ENCODE measurements at regions not wholly inside any gene's neighbourhood (a gene's known extent, or its start where the extent isn't known, plus 50 kb on each side); places are given as distances from the start of the nearest gene placed in this dataset.

- Histone ChIP-seq H3K9ac (ENCODE audit: low read length in 5 of 5) (no peak overlapping the region), H3K27me3 (ENCODE audit: control insufficient read depth in 5 of 5, insufficient read depth in 4 of 5, low read length in 5 of 5) (no peaks in the 10 kb centered on the region), H3K4me3 (ENCODE audit: low read depth in 1 of 5, low read length in 5 of 5) (no peak overlapping the region), H3K4me1 (ENCODE audit: control insufficient read depth in 5 of 5, insufficient read depth in 5 of 5, low read length in 5 of 5) (no peaks in the 10 kb centered on the region), H3K9me3 (ENCODE audit: control insufficient read depth in 5 of 5, low read length in 5 of 5) (no peaks in the 10 kb centered on the region), H3K27ac (ENCODE audit: low read depth, low read length) (no peak overlapping the region), H3K36me3 (ENCODE audit: control insufficient read depth in 5 of 5, insufficient read depth in 5 of 5, low read length in 5 of 5) (no peaks in the 10 kb centered on the region)
These were observed 647.0 kb upstream of the AADAT start for GRCh38 chr4:170736710-170737109.

GRCh38 chr4:170729897-170730296 is 640.1 kb upstream of the AADAT start:
- H3K27me3 ChIP-seq (ENCODE audit: control insufficient read depth in 5 of 5, insufficient read depth in 4 of 5, low read length in 5 of 5) = no peaks in the 10 kb centered on the region
- H3K4me1 ChIP-seq (ENCODE audit: control insufficient read depth in 5 of 5, insufficient read depth in 5 of 5, low read length in 5 of 5) = no peaks in the 10 kb centered on the region
- no peaks in the 10 kb centered on the region for H3K36me3 ChIP-seq (ENCODE audit: control insufficient read depth in 5 of 5, insufficient read depth in 5 of 5, low read length in 5 of 5)
- no peak overlapping the region for H3K4me3 ChIP-seq (ENCODE audit: low read depth in 1 of 5, low read length in 5 of 5)
- H3K9me3 ChIP-seq (ENCODE audit: control insufficient read depth in 5 of 5, low read length in 5 of 5) = no peaks in the 10 kb centered on the region
- H3K9ac ChIP-seq (ENCODE audit: low read length in 5 of 5) = no peak overlapping the region
- H3K27ac ChIP-seq (ENCODE audit: low read depth, low read length) = no peak overlapping the region

DNA sequence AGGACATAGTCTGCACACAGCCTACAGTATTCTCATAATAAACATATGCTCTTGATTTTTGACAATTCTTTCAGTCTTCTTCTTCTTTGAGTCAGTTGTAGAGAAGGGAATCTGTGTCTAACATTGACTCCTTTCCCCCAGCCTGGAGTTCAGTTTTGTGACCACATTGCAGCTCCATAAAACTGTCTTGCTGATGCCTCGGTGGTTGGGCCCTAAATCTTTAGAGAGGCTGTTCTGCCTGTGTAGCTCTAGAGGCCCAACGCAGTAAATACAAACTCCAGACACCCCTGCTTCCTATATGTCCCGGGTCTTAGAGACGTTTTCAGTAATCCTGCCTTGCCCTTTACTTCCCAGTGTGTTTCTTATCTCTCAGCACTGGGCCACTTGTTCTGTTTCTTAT is 639.5 kb upstream of the AADAT start:
- Histone ChIP-seq H3K4me1 (ENCODE audit: control insufficient read depth in 5 of 5, insufficient read depth in 5 of 5, low read length in 5 of 5) (no peaks in the 10 kb centered on the region), H3K27me3 (ENCODE audit: control insufficient read depth in 5 of 5, insufficient read depth in 4 of 5, low read length in 5 of 5) (no peaks in the 10 kb centered on the region), H3K36me3 (ENCODE audit: control insufficient read depth in 5 of 5, insufficient read depth in 5 of 5, low read length in 5 of 5) (no peaks in the 10 kb centered on the region), H3K9me3 (ENCODE audit: control insufficient read depth in 5 of 5, low read length in 5 of 5) (no peaks in the 10 kb centered on the region), H3K4me3 (ENCODE audit: low read depth in 1 of 5, low read length in 5 of 5) (no peak overlapping the region), H3K9ac (ENCODE audit: low read length in 5 of 5) (no peak overlapping the region), H3K27ac (ENCODE audit: low read depth, low read length) (no peak overlapping the region)

GRCh38 chr4:170724191-170724590 is 634.4 kb upstream of the AADAT start:
- no peaks in the 10 kb centered on the region for H3K36me3 ChIP-seq (ENCODE audit: control insufficient read depth in 5 of 5, insufficient read depth in 5 of 5, low read length in 5 of 5)
- H3K27ac ChIP-seq (ENCODE audit: low read depth, low read length) = no peak overlapping the region
- H3K9ac ChIP-seq (ENCODE audit: low read length in 5 of 5) = no peak overlapping the region
- no peaks in the 10 kb centered on the region for H3K4me1 ChIP-seq (ENCODE audit: control insufficient read depth in 5 of 5, insufficient read depth in 5 of 5, low read length in 5 of 5)
- H3K27me3 ChIP-seq (ENCODE audit: control insufficient read depth in 5 of 5, insufficient read depth in 4 of 5, low read length in 5 of 5) = no peaks in the 10 kb centered on the region
- H3K4me3 ChIP-seq (ENCODE audit: low read depth in 1 of 5, low read length in 5 of 5) = no peak overlapping the region
- H3K9me3 ChIP-seq (ENCODE audit: control insufficient read depth in 5 of 5, low read length in 5 of 5) = no peaks in the 10 kb centered on the region

DNA sequence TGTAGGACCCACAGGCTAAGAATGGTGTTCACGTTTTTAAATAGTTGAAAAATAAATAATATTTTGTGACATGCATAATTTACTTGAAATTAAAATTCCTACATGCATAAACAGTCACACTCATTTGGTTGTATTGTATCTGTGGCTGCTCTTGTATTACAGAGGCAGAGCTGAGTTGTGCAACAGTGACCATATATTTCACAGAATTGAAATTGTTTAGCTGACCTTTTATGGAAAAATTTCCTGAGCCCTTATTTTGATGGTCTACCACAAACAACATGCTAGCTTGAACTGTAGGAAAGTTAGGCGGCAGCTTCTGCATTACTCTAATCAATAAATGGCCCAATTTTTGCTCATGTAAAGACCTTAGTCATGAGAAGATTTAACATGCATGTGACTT is 633.4 kb upstream of the AADAT start:
- H3K9me3 ChIP-seq (ENCODE audit: control insufficient read depth in 5 of 5, low read length in 5 of 5) = no peaks in the 10 kb centered on the region
- H3K27ac ChIP-seq (ENCODE audit: low read depth, low read length) = no peak overlapping the region
- no peaks in the 10 kb centered on the region for H3K36me3 ChIP-seq (ENCODE audit: control insufficient read depth in 5 of 5, insufficient read depth in 5 of 5, low read length in 5 of 5)
- H3K4me3 ChIP-seq (ENCODE audit: low read depth in 1 of 5, low read length in 5 of 5) = no peak overlapping the region
- no peaks in the 10 kb centered on the region for H3K4me1 ChIP-seq (ENCODE audit: control insufficient read depth in 5 of 5, insufficient read depth in 5 of 5, low read length in 5 of 5)
- H3K27me3 ChIP-seq (ENCODE audit: control insufficient read depth in 5 of 5, insufficient read depth in 4 of 5, low read length in 5 of 5) = no peaks in the 10 kb centered on the region
- no peak overlapping the region for H3K9ac ChIP-seq (ENCODE audit: low read length in 5 of 5)

GRCh38 chr4:170721812-170722373 is 632.1 kb upstream of the AADAT start:
- no peaks in the 10 kb centered on the region for H3K9me3 ChIP-seq (ENCODE audit: control insufficient read depth in 5 of 5, low read length in 5 of 5)
- H3K9ac ChIP-seq (ENCODE audit: low read length in 5 of 5) = no peak overlapping the region
- H3K36me3 ChIP-seq (ENCODE audit: control insufficient read depth in 5 of 5, insufficient read depth in 5 of 5, low read length in 5 of 5) = no peaks in the 10 kb centered on the region
- H3K4me3 ChIP-seq (ENCODE audit: low read depth in 1 of 5, low read length in 5 of 5) = no peak overlapping the region
- no peak overlapping the region for H3K27ac ChIP-seq (ENCODE audit: low read depth, low read length)
- H3K4me1 ChIP-seq (ENCODE audit: control insufficient read depth in 5 of 5, insufficient read depth in 5 of 5, low read length in 5 of 5) = no peaks in the 10 kb centered on the region
- H3K27me3 ChIP-seq (ENCODE audit: control insufficient read depth in 5 of 5, insufficient read depth in 4 of 5, low read length in 5 of 5) = no peaks in the 10 kb centered on the region

DNA sequence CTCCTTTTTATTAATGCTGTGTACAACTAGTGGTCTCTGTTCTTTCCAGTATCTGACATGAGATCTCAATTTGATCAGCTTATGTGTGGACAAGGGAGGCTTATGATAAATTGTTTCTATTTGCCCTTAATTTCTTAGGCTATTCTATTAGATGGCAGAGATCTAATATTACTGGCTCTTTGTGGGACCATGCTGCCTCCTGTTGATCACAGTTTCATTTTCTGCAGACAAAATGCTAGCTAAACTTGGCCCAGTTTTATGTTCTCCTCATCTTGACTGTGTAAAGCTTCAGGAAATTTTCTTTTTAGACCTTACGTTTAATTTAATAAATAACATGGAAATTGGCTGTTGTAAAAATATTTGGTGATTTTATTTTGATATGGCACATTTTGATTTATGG is 627.1 kb upstream of the AADAT start:
- H3K9me3 ChIP-seq (ENCODE audit: control insufficient read depth in 5 of 5, low read length in 5 of 5) = peaks cover 0 to 1% (median 0%) of the 10 kb centered on the region in 5 donors
- no peak overlapping the region for H3K27ac ChIP-seq (ENCODE audit: low read depth, low read length)
- H3K9ac ChIP-seq (ENCODE audit: low read length in 5 of 5) = no peak overlapping the region
- no peak overlapping the region for H3K4me3 ChIP-seq (ENCODE audit: low read depth in 1 of 5, low read length in 5 of 5)
- no peaks in the 10 kb centered on the region for H3K36me3 ChIP-seq (ENCODE audit: control insufficient read depth in 5 of 5, insufficient read depth in 5 of 5, low read length in 5 of 5)
- H3K4me1 ChIP-seq (ENCODE audit: control insufficient read depth in 5 of 5, insufficient read depth in 5 of 5, low read length in 5 of 5) = no peaks in the 10 kb centered on the region
- H3K27me3 ChIP-seq (ENCODE audit: control insufficient read depth in 5 of 5, insufficient read depth in 4 of 5, low read length in 5 of 5) = no peaks in the 10 kb centered on the region

DNA sequence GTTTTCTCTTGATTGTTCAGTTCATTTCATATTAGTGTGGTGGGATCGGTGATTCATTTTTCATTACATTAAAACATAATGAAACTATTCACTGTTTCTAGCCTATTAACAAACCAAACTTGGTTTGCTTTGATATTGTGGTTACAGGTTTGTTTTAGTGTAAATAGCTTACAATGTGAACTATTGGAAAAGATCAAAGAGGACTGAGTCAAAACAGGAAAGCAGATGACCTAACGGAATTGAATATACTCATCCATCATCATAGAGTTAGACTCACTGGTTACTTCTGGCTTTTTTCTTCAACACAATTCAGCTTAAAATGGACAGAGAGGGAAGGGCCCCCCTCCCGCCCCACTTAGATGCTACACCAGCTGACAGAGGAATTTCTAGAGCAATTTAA is 616.2 kb upstream of the AADAT start:
- H3K36me3 ChIP-seq (ENCODE audit: control insufficient read depth in 5 of 5, insufficient read depth in 5 of 5, low read length in 5 of 5) = no peaks in the 10 kb centered on the region
- H3K4me1 ChIP-seq (ENCODE audit: control insufficient read depth in 5 of 5, insufficient read depth in 5 of 5, low read length in 5 of 5) = no peaks in the 10 kb centered on the region
- H3K27me3 ChIP-seq (ENCODE audit: control insufficient read depth in 5 of 5, insufficient read depth in 4 of 5, low read length in 5 of 5) = peaks cover 0 to 4% (median 0%) of the 10 kb centered on the region in 5 donors
- H3K9me3 ChIP-seq (ENCODE audit: control insufficient read depth in 5 of 5, low read length in 5 of 5) = no peaks in the 10 kb centered on the region
- H3K4me3 ChIP-seq (ENCODE audit: low read depth in 1 of 5, low read length in 5 of 5) = no peak overlapping the region
- H3K9ac ChIP-seq (ENCODE audit: low read length in 5 of 5) = no peak overlapping the region
- H3K27ac ChIP-seq (ENCODE audit: low read depth, low read length) = no peak overlapping the region

- H3K36me3 ChIP-seq (ENCODE audit: control insufficient read depth in 5 of 5, insufficient read depth in 5 of 5, low read length in 5 of 5) = no peaks in the 10 kb centered on the region
- no peak overlapping the region for H3K9ac ChIP-seq (ENCODE audit: low read length in 5 of 5)
- no peaks in the 10 kb centered on the region for H3K27me3 ChIP-seq (ENCODE audit: control insufficient read depth in 5 of 5, insufficient read depth in 4 of 5, low read length in 5 of 5)
- no peak overlapping the region for H3K27ac ChIP-seq (ENCODE audit: low read depth, low read length)
- H3K4me3 ChIP-seq (ENCODE audit: low read depth in 1 of 5, low read length in 5 of 5) = no peak overlapping the region
- no peaks in the 10 kb centered on the region for H3K4me1 ChIP-seq (ENCODE audit: control insufficient read depth in 5 of 5, insufficient read depth in 5 of 5, low read length in 5 of 5)
- H3K9me3 ChIP-seq (ENCODE audit: control insufficient read depth in 5 of 5, low read length in 5 of 5) = no peaks in the 10 kb centered on the region
These were observed 610.3 kb upstream of the AADAT start for GRCh38 chr4:170700064-170700463.

- Histone ChIP-seq H3K27ac (ENCODE audit: low read depth, low read length) (no peak overlapping the region), H3K9ac (ENCODE audit: low read length in 5 of 5) (no peak overlapping the region), H3K27me3 (ENCODE audit: control insufficient read depth in 5 of 5, insufficient read depth in 4 of 5, low read length in 5 of 5) (no peaks in the 10 kb centered on the region), H3K4me1 (ENCODE audit: control insufficient read depth in 5 of 5, insufficient read depth in 5 of 5, low read length in 5 of 5) (no peaks in the 10 kb centered on the region), H3K36me3 (ENCODE audit: control insufficient read depth in 5 of 5, insufficient read depth in 5 of 5, low read length in 5 of 5) (no peaks in the 10 kb centered on the region), H3K4me3 (ENCODE audit: low read depth in 1 of 5, low read length in 5 of 5) (no peak overlapping the region), H3K9me3 (ENCODE audit: control insufficient read depth in 5 of 5, low read length in 5 of 5) (no peaks in the 10 kb centered on the region)
These were observed 608.6 kb upstream of the AADAT start for GRCh38 chr4:170698334-170698733.

DNA sequence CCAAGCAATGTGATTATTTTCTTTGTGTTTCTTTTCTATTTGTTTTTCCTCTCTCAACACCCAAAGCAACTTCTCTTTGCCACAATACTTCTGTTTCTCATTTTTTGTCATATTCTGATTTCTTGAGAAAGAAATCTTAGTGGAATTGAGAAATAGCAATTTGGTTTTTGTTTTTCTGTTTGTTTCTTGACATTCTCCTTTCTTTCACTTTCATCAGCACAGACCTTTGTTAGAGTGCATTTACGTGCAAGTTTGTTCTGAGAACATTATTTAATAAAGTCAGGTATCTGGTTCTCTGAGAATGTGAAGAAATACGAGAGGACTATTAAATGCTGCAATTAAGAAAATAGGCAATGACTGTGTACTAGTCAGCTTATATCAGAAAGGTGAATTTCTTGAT is 608.1 kb upstream of the AADAT start:
- Histone ChIP-seq H3K36me3 (ENCODE audit: control insufficient read depth in 5 of 5, insufficient read depth in 5 of 5, low read length in 5 of 5) (no peaks in the 10 kb centered on the region), H3K4me3 (ENCODE audit: low read depth in 1 of 5, low read length in 5 of 5) (no peak overlapping the region), H3K4me1 (ENCODE audit: control insufficient read depth in 5 of 5, insufficient read depth in 5 of 5, low read length in 5 of 5) (no peaks in the 10 kb centered on the region), H3K27ac (ENCODE audit: low read depth, low read length) (no peak overlapping the region), H3K27me3 (ENCODE audit: control insufficient read depth in 5 of 5, insufficient read depth in 4 of 5, low read length in 5 of 5) (no peaks in the 10 kb centered on the region), H3K9ac (ENCODE audit: low read length in 5 of 5) (no peak overlapping the region), H3K9me3 (ENCODE audit: control insufficient read depth in 5 of 5, low read length in 5 of 5) (no peaks in the 10 kb centered on the region)
